Tibial nerve (tissue), 4 donors: ENCODE measurements at regions not wholly inside any gene's neighbourhood (a gene's known extent, or its start where the extent isn't known, plus 50 kb on each side); places are given as distances from the start of the nearest gene placed in this dataset.

Experiments
- EP300 ChIP-seq, 2 donors: sonication (generic); formaldehyde crosslinking; IDR thresholded peaks; one replicate each; pipeline ENCODE4 v1.6.1; 2017; ENCODE audit warnings: antibody characterized with exemption in 2 of 2, mild to moderate bottlenecking in 1 of 2
- POLR2A ChIP-seq, 2 donors: fragments of 450-650 bp; IDR thresholded peaks; one replicate each; pipeline ENCODE4 v1.6.1; 2017; ENCODE audit warnings: antibody characterized with exemption in 2 of 2, mild to moderate bottlenecking in 2 of 2, moderate library complexity in 2 of 2
- TF ChIP-seq, protein P1 (sequence below), 5 experiments: fragments of 200-600 bp in 3 of 5; fragments of 450-650 bp in 2 of 5; sonication (generic) in 3 of 5; IDR thresholded peaks; one replicate each; pipeline ENCODE4 v1.5.1; 2016 to 2019; ENCODE audit warnings: antibody characterized with exemption in 5 of 5, mild to moderate bottlenecking in 3 of 5, moderate library complexity in 2 of 5

DNA sequence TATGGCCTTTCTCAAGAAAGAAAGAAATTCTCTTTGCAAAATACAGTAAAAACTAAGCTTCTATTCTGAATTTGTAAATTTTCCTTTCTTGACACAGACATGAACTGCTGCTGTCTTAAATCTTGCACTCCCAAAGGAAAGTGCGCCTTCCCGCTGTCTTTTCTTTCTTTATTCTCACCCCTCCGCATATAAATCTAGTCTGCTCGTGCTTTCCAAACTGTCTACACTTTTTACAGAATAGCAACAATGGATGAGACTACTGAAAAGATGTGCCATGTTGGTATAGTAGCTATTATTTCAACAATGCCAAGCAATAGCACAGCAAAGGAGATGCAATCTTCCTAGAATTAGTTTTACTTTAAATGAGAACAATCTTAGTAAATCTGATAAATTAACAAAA lies 328.8 kb upstream of the PDE3A start:
- TF ChIP-seq, protein P1, sequence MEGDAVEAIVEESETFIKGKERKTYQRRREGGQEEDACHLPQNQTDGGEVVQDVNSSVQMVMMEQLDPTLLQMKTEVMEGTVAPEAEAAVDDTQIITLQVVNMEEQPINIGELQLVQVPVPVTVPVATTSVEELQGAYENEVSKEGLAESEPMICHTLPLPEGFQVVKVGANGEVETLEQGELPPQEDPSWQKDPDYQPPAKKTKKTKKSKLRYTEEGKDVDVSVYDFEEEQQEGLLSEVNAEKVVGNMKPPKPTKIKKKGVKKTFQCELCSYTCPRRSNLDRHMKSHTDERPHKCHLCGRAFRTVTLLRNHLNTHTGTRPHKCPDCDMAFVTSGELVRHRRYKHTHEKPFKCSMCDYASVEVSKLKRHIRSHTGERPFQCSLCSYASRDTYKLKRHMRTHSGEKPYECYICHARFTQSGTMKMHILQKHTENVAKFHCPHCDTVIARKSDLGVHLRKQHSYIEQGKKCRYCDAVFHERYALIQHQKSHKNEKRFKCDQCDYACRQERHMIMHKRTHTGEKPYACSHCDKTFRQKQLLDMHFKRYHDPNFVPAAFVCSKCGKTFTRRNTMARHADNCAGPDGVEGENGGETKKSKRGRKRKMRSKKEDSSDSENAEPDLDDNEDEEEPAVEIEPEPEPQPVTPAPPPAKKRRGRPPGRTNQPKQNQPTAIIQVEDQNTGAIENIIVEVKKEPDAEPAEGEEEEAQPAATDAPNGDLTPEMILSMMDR (IDR thresholded peaks at IDR 0.05) = no peak
- TF ChIP-seq EP300 (IDR thresholded peaks at IDR 0.05) (no peak), POLR2A (IDR thresholded peaks at IDR 0.05) (no peak)
